ENCODE measurements at regions not wholly inside any gene's neighbourhood (a gene's known extent, or its start where the extent isn't known, plus 50 kb on each side); places are given as distances from the start of the nearest gene placed in this dataset.

GRCh38 chr17:56064506-56064905, 88.8 kb upstream of the ANKFN1 start:
- TF ChIP-seq CTCF (IDR thresholded peaks at IDR 0.05) = no peak
- no peak for DNase-seq

GRCh38 chr17:56074361-56074890, 78.8 kb upstream of the ANKFN1 start:
- TF ChIP-seq CTCF (IDR thresholded peaks at IDR 0.05) = no peak
- DNase-seq = no peak
- Mint-ChIP-seq H3K27ac (no peak overlapping the region), H3K9me3 (peaks cover 11% of the 10 kb centered on the region; the same call in 1 of the 2 replicates), H3K27me3 (ENCODE audit: insufficient read depth) (peaks cover 12% of the 10 kb centered on the region), H3K4me3 (no peak overlapping the region), H3K4me1 (ENCODE audit: low read depth) (no peaks in the 10 kb centered on the region), H3K36me3 (ENCODE audit: low read depth) (no peaks in the 10 kb centered on the region)

More at GRCh38 chr17:56064506-56064905, 88.8 kb upstream of the ANKFN1 start:
- Mint-ChIP-seq H3K9me3 (peaks cover 12% of the 10 kb centered on the region), H3K4me1 (ENCODE audit: low read depth) (no peaks in the 10 kb centered on the region), H3K27me3 (ENCODE audit: insufficient read depth) (no peaks in the 10 kb centered on the region; the same call in 1 of the 2 replicates), H3K4me3 (no peak overlapping the region), H3K36me3 (ENCODE audit: low read depth) (no peaks in the 10 kb centered on the region), H3K27ac (no peak overlapping the region)

GRCh38 chr17:56076980-56077379, 76.3 kb upstream of the ANKFN1 start:
- Mint-ChIP-seq H3K9me3 (peaks cover 11% of the 10 kb centered on the region; the same call in 1 of the 2 replicates), H3K4me3 (no peak overlapping the region), H3K27me3 (ENCODE audit: insufficient read depth) (peaks cover 7% of the 10 kb centered on the region), H3K27ac (no peak overlapping the region), H3K36me3 (ENCODE audit: low read depth) (no peaks in the 10 kb centered on the region), H3K4me1 (ENCODE audit: low read depth) (no peaks in the 10 kb centered on the region)
- DNase-seq = no peak
- TF ChIP-seq CTCF (IDR thresholded peaks at IDR 0.05) = no peak

- TF ChIP-seq CTCF (IDR thresholded peaks at IDR 0.05) = no peak
- H3K27me3 Mint-ChIP-seq (ENCODE audit: insufficient read depth) = peaks cover 8% of the 10 kb centered on the region
- DNase-seq = no peak
- H3K9me3 Mint-ChIP-seq = no peaks in the 10 kb centered on the region; the same call in 1 of the 2 replicates
- no peaks in the 10 kb centered on the region; the same call in 1 of the 2 replicates for H3K4me1 Mint-ChIP-seq (ENCODE audit: low read depth)
- H3K36me3 Mint-ChIP-seq (ENCODE audit: low read depth) = no peaks in the 10 kb centered on the region
- no peak overlapping the region for H3K4me3 Mint-ChIP-seq
- H3K27ac Mint-ChIP-seq = no peak overlapping the region
These were observed 69.8 kb upstream of the ANKFN1 start for GRCh38 chr17:56083475-56083874.

- H3K27me3 Mint-ChIP-seq (ENCODE audit: insufficient read depth) = peaks cover 11% of the 10 kb centered on the region
- H3K9me3 Mint-ChIP-seq = no peaks in the 10 kb centered on the region; the same call in 1 of the 2 replicates
- no peaks in the 10 kb centered on the region; the same call in 1 of the 2 replicates for H3K4me1 Mint-ChIP-seq (ENCODE audit: low read depth)
- no peak for DNase-seq
- no peak overlapping the region for H3K4me3 Mint-ChIP-seq
- no peak for TF ChIP-seq CTCF (IDR thresholded peaks at IDR 0.05)
- H3K36me3 Mint-ChIP-seq (ENCODE audit: low read depth) = no peaks in the 10 kb centered on the region
- no peak overlapping the region for H3K27ac Mint-ChIP-seq
These were observed 67.6 kb upstream of the ANKFN1 start for GRCh38 chr17:56085576-56086267.

All from HFFc6 (cell line).